OCI-LY7 (cell line): ENCODE measurements at regions not wholly inside any gene's neighbourhood (a gene's known extent, or its start where the extent isn't known, plus 50 kb on each side); places are given as distances from the start of the nearest gene placed in this dataset.

ENCODE experiments used
- BruUV-seq: library from RNA; stranded (reverse); fragments of 400-500 nt; replicated peaks from 2 replicates; lab custom pipeline; 2021; lab: Mats Ljungman, UMichigan
- CTCF ChIA-PET: fragments of 300-600 bp; sonication (Branson Sonifier 250); formaldehyde crosslinking; loops from one replicate; lab custom pipeline; 2022; ENCODE audit warnings: antibody characterized with exemption; ENCODE audit not compliant: unreplicated experiment; lab: Charles Lee
- POLR2A ChIA-PET: fragments of 300-600 bp; sonication (Branson Sonifier 250); formaldehyde crosslinking; loops from one replicate; lab custom pipeline; 2022; ENCODE audit warnings: antibody characterized with exemption; lab: Charles Lee
- DNase-seq: peaks from one replicate; pipeline ENCODE4 v3.0.0-alpha.2; 2015; ENCODE audit warnings: low spot score
- H2AFZ ChIP-seq: fragments of 200-600 bp; sonication (generic), shearing (Covaris generic); 2 replicates; pipeline ENCODE4 v1.6.1; 2014; ENCODE audit warnings: mild to moderate bottlenecking, antibody characterized with exemption, low read length, moderate library complexity
- H3K27ac ChIP-seq: fragments of 200-600 bp; sonication (generic); 2 replicates; pipeline ENCODE4 v1.5.1; 2014; ENCODE audit warnings: mixed run types, low read depth, mild to moderate bottlenecking, moderate library complexity, low read length, inconsistent platforms; ENCODE audit not compliant: poor library complexity, severe bottlenecking
- H3K36me3 ChIP-seq: fragments of 200-600 bp; sonication (generic); 2 replicates; pipeline ENCODE4 v1.6.1; 2014; ENCODE audit warnings: mild to moderate bottlenecking, antibody characterized with exemption, low read length, moderate library complexity, mixed read lengths; ENCODE audit not compliant: insufficient read depth
- H3K4me1 ChIP-seq: fragments of 200-600 bp; sonication (generic); 2 replicates; pipeline ENCODE4 v1.5.1; 2014; ENCODE audit warnings: mild to moderate bottlenecking, low read length; ENCODE audit not compliant: insufficient read depth, poor library complexity, severe bottlenecking
- H3K4me2 ChIP-seq: fragments of 200-600 bp; sonication (generic); 2 replicates; pipeline ENCODE4 v1.6.1; 2014; ENCODE audit warnings: mild to moderate bottlenecking, low read length
- H3K4me3 ChIP-seq: fragments of 200-600 bp; sonication (generic); 2 replicates; pipeline ENCODE4 v1.5.1; 2014; ENCODE audit warnings: mild to moderate bottlenecking, low read depth, low read length; ENCODE audit not compliant: poor library complexity, severe bottlenecking
- H3K79me2 ChIP-seq: fragments of 200-600 bp; sonication (generic); 2 replicates; pipeline ENCODE4 v1.6.1; 2016; ENCODE audit warnings: low read depth, mild to moderate bottlenecking, low read length, moderate library complexity, mixed read lengths; ENCODE audit not compliant: insufficient read depth
- H3K9me2 ChIP-seq: fragments of 200-600 bp; sonication (generic); 2 replicates; pipeline ENCODE4 v1.6.1; 2016; ENCODE audit warnings: mild to moderate bottlenecking, low read length, mixed read lengths; ENCODE audit not compliant: insufficient read depth
- H3K9me3 ChIP-seq: fragments of 200-600 bp; sonication (generic); 2 replicates; pipeline ENCODE4 v1.6.1; 2014; ENCODE audit warnings: mild to moderate bottlenecking, mixed run types, low read length, mixed read lengths
- H4K20me1 ChIP-seq: fragments of 200-600 bp; sonication (generic); 2 replicates; pipeline ENCODE4 v1.6.1; 2014; ENCODE audit warnings: mild to moderate bottlenecking, antibody characterized with exemption, low read length, moderate library complexity, mixed read lengths; ENCODE audit not compliant: insufficient read depth
- CTCF ChIP-seq: fragments of 200-600 bp; sonication (generic); conservative IDR thresholded peaks from 2 replicates; pipeline ENCODE4 v1.5.1; 2014; ENCODE audit warnings: mild to moderate bottlenecking, antibody characterized with exemption, low read length, moderate library complexity, mixed read lengths
- EZH2phosphoT487 ChIP-seq: fragments of 200-600 bp; sonication (generic); IDR thresholded peaks from 2 replicates; pipeline ENCODE4 v1.6.1; 2018; ENCODE audit warnings: low read depth, borderline replicate concordance, mild to moderate bottlenecking, mixed run types, antibody characterized with exemption, low read length, moderate library complexity, mixed read lengths
- intact Hi-C: fragments of 100-400 bp; cut with micrococcal nuclease; formaldehyde crosslinking; loops from one replicate; pipeline ENCODE4 v1.10.0; 2022; ENCODE audit not compliant: unreplicated experiment

- POLR2A ChIA-PET = no interaction called here
These were observed 198.1 kb upstream of the CSNK1A1L start for GRCh38 chr13:37303606-37304005.

GRCh38 chr13:37302686-37303085 lies 197.2 kb upstream of the CSNK1A1L start:
- ChIA-PET CTCF (no interaction called here), POLR2A (no interaction called here)
- H3K4me3 ChIP-seq = no peak overlapping the region
- no peaks in the 10 kb centered on the region for H3K79me2 ChIP-seq
- H3K27ac ChIP-seq = no peak overlapping the region
- H4K20me1 ChIP-seq = no peaks in the 10 kb centered on the region
- no peaks in the 10 kb centered on the region for H3K9me2 ChIP-seq
- intact Hi-C loops = loop anchor here (10.0 kb wide), 1 partner anchor 302 kb away; no protein-coding TSS in a partner anchor
- H3K36me3 ChIP-seq = no peaks in the 10 kb centered on the region
- H3K4me2 ChIP-seq = no peak overlapping the region
- no peaks in the 10 kb centered on the region for H3K4me1 ChIP-seq
- no peak for DNase-seq
- TF ChIP-seq EZH2phosphoT487 (no peak), CTCF (no peak)
- BruUV-seq = no TSS peak
- no peaks in the 10 kb centered on the region for H3K9me3 ChIP-seq
- no peak overlapping the region for H2AFZ ChIP-seq

More at GRCh38 chr13:37303606-37304005, 198.1 kb upstream of the CSNK1A1L start:
- Histone ChIP-seq H3K9me3 (no peaks in the 10 kb centered on the region), H4K20me1 (no peaks in the 10 kb centered on the region), H2AFZ (no peak overlapping the region), H3K27ac (no peak overlapping the region), H3K36me3 (no peaks in the 10 kb centered on the region), H3K4me1 (no peaks in the 10 kb centered on the region), H3K79me2 (no peaks in the 10 kb centered on the region), H3K9me2 (no peaks in the 10 kb centered on the region), H3K4me3 (no peak overlapping the region), H3K4me2 (no peak overlapping the region)
- intact Hi-C loops = loop anchor here (10.0 kb wide), 1 partner anchor 301 kb away; no protein-coding TSS in a partner anchor
- TF ChIP-seq CTCF (no peak), EZH2phosphoT487 (no peak)
- BruUV-seq = no TSS peak
- DNase-seq = no peak
- CTCF ChIA-PET = no interaction called here

- POLR2A ChIA-PET = no interaction called here
- intact Hi-C loops = no loop called here
- H3K4me2 ChIP-seq = no peak overlapping the region
- H3K27ac ChIP-seq = no peak overlapping the region
- no peak overlapping the region for H3K4me3 ChIP-seq
- BruUV-seq = no TSS peak
- H4K20me1 ChIP-seq = no peaks in the 10 kb centered on the region
- H3K79me2 ChIP-seq = no peaks in the 10 kb centered on the region
- H3K36me3 ChIP-seq = no peaks in the 10 kb centered on the region
- no peaks in the 10 kb centered on the region for H3K4me1 ChIP-seq
- no peak for DNase-seq
- no peak for TF ChIP-seq CTCF
- no peak for TF ChIP-seq EZH2phosphoT487
- CTCF ChIA-PET = no interaction called here
- H2AFZ ChIP-seq = no peak overlapping the region
- no peaks in the 10 kb centered on the region for H3K9me2 ChIP-seq
- H3K9me3 ChIP-seq = no peaks in the 10 kb centered on the region
These were observed 190.1 kb upstream of the CSNK1A1L start for GRCh38 chr13:37295573-37295972.
